HG02970 (cell line): ENCODE measurements at regions not wholly inside any gene's neighbourhood (a gene's known extent, or its start where the extent isn't known, plus 50 kb on each side); places are given as distances from the start of the nearest gene placed in this dataset.

Source experiments
- ATAC-seq: cut with Tn5 transposase; IDR thresholded peaks from one replicate; pipeline ENCODE4 v1.9.1; 2021; ENCODE audit warnings: mild to moderate bottlenecking, moderate library complexity, moderate number of reproducible peaks; ENCODE audit not compliant: unreplicated experiment, low FRiP score

DNA sequence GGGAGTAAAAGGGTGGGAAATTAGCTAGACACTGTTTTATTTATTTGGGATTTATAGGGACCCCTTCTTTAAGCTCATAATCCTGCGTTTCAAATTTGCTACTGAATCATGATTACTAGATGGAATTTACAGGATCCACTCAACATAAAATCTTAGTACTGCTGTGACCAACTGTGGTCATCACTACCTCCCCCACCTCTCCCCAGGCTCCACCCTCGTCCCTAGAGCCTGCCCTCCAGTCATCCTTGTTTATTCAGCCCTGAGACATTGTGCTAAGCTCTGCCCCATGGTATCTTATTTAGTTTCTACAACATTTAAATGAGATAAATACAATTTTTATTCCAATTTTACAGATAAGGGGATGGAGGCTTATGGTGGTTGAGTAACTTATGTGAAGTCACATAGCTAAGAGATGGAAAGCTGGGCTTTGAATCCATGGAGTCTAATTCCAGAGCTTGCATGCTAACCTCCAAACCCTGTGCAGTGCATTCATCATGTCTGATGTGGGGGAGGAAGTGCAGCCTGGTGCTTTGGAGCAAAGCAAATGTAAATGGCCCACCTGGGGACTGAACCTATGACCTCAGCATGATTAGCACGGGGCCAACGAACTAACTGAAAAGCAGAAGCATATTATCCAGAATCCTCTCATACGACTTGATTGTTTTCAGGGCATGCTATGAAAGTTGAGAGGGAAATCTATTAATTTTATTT, 502.4 kb downstream of the TMEM182 start:
- ATAC-seq = no peak

DNA sequence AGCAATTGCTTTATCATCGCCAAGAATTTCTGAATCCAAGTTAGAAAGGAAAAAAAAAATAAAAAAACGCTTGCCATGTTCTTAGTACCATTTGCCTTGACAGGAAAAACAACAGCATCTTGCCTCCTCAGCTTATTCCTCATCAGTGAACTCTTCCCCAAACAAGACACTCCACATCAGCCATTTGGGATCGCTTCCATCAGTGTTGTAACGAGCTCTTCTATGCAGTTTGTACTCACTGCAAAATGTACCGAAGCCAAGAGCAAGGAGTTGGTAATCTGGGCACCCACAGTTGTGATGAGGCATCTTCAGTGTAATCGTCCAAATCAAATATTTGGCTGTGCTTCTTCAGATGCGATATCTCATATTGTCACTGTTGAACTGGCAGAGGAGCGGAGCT, 503.7 kb downstream of the TMEM182 start:
- no peak for ATAC-seq

DNA sequence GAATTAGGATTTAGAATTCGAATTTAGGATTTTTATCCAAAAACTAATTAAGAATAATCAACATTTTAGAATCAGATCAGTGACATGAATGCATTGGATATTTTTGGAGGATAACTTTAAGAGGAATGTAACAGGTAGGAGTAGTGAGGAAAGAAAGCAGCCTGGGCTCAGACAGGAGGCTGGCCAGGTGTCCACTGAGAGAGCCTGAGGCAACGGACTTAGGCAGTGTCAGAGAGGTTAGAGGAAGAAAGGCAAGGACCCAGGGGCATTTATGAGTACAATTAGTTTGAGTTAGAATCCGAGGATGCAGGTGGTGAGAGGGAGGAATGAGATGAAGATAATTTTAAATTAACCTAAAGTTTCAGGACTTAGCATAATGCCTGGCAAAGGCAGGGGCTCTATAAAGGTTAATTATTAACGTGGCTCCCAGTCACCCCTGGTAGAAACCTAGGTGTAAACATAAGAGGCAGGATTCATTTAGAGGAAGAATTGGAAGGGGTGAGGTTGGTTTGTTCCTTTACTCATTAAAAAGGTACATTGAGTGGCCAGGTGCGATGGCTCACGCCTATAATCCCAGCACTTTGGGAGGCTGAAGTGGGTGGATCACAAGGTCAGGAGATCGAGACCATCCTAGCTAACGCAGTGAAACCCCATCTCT, 507.1 kb downstream of the TMEM182 start:
- no peak for ATAC-seq

- ATAC-seq = no peak
Measured at GRCh38 chr2:103276869-103277268, 515.0 kb downstream of the TMEM182 start.

GRCh38 chr2:103284750-103285149, 522.9 kb downstream of the TMEM182 start:
- ATAC-seq = no peak

DNA sequence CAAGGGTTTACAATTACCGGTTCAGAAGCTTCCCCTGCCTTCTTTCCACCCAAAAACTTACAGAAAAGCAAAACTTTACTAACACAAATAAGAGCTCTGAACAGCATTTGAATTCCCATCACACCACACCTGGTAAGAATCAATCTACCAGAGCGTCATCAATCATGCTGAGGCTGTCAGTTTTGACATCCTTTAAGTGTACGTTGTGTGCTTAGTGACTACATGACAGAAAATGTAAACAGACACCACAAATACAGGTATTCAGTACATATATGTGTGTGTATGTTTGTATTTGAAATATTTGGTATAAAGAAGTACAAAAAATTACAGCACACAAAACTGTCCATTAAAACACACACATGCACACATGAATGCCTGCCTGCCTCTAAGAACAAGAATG, 523.5 kb downstream of the TMEM182 start:
- no peak for ATAC-seq

GRCh38 chr2:103287746-103288145, 525.9 kb downstream of the TMEM182 start:
- ATAC-seq = no peak

- no peak for ATAC-seq
Measured at GRCh38 chr2:103288696-103289095, 526.9 kb downstream of the TMEM182 start.

- no peak for ATAC-seq
Measured at GRCh38 chr2:103289105-103289725, 527.4 kb downstream of the TMEM182 start.

DNA sequence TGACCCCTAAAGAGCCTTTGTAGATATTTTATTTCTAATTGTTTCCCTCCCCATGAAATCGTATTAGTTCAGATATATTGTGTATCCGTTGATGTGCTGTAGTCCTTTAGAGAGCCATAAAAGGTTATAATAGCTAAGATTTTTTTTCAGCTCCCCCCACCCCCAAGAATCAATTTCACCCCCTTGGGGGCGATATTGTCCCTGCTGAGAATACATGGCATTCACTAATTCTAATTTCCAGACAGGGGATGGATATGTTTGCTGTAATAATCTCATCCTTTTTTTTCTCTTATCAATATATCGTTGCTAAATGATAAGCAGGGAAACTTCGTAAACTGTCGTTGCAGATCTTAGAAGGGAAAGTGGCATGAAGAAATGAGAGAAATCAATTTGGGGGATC, 530.7 kb downstream of the TMEM182 start:
- no peak for ATAC-seq

- ATAC-seq = no peak
Measured at GRCh38 chr2:103293067-103293741, 531.4 kb downstream of the TMEM182 start.

GRCh38 chr2:103293742-103294077, 531.9 kb downstream of the TMEM182 start:
- no peak for ATAC-seq

- ATAC-seq = no peak
Measured at GRCh38 chr2:103294420-103294819, 532.6 kb downstream of the TMEM182 start.

- no peak for ATAC-seq
Measured at GRCh38 chr2:103295591-103295990, 533.8 kb downstream of the TMEM182 start.

GRCh38 chr2:103324671-103325070, 562.8 kb downstream of the TMEM182 start:
- no peak for ATAC-seq

DNA sequence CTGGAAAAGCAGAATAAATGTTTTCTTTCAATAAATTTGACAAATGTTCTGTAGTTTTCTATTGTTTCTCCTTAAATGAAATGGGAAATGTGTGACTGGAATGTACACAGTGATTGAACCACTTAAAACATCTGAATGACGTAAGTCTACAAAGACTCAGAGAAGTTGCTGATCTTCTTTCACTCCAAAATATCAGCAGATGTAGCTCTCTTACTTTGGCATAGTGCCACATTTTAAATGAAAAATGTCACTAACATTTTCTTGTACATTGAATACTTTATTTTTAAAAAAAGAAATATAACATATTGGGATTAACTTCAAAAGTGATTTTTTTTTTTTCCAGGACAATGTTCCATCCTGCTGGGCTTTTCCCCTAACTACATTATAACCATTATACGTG, 565.6 kb downstream of the TMEM182 start:
- ATAC-seq = no peak

DNA sequence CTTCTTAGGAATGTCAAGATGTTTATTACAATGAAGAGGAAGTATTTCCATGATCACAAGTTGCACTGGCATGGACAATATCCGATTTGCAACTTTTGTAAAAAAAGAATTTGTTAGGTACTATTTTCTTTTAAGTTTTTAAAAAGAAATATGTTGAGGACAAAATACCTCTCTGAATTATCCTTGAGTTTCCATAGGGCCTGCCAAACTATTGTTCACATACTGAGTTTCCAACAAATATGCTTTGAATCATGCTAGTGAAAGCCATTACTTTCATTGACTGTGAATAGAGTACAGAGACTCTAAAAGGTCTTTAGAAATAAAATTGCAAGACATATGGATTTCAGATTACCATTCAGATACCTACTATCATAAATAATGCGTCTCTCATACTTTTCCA, 566.1 kb downstream of the TMEM182 start:
- ATAC-seq = no peak

- ATAC-seq = no peak
Measured at GRCh38 chr2:103335403-103335802, 573.6 kb downstream of the TMEM182 start.

DNA sequence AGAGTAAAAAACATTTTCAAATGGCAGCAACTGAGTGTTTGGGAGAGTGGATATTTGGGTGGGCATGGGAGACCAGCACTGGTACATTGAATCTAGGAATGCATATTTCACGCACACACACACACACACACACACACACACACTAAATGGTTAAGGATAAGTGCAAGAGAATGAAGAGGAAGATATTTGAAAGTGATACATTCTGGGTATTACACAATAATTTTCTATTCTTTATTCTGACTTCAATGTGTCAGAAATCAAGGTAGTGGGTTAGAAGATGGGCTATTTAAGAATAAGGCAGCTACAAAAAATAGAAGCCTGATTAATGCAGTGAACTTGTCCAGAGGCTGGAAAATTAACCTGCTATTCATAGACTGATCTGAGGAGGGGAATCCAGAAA, 577.0 kb downstream of the TMEM182 start:
- no peak for ATAC-seq

- no peak for ATAC-seq
Measured at GRCh38 chr2:103346780-103347179, 584.9 kb downstream of the TMEM182 start.

DNA sequence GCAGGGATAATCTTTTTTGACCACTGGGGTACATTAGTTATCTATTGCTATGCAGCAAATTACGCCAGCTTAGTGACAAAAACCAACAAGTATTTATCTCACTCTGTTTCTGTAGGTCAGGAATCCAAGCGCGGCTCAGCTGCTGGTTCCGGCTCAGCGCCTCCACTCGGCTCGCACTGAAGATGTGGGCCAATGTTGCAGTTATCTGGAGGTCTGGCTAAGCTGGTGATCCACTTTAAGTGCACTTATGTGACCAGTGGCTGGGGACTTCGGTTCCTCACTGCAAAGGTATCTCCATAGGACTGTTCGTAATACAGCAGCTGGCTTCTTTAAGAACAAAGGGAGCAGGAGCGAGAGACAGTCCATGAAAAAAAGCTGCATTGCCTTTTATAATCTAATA, 591.9 kb downstream of the TMEM182 start:
- no peak for ATAC-seq
